WTC11 (cell line): ENCODE measurements at regions not wholly inside any gene's neighbourhood (a gene's known extent, or its start where the extent isn't known, plus 50 kb on each side); places are given as distances from the start of the nearest gene placed in this dataset.

Experiments
- ATAC-seq: fragments of 200-7000 bp; cut with Tn5 transposase; 2 replicates; pipeline ENCODE4 v1.10.0; 2021; ENCODE audit warnings: mild to moderate bottlenecking, moderate library complexity
- CTCF ChIA-PET: fragments of 300-600 bp; sonication (Branson Sonifier 250); formaldehyde crosslinking; loops from one replicate; lab custom pipeline; 2021; ENCODE audit warnings: antibody characterized with exemption; lab: Charles Lee
- POLR2A ChIA-PET: fragments of 350-600 bp; sonication (Branson Sonifier 250); formaldehyde crosslinking; loops from one replicate; lab custom pipeline; 2021; ENCODE audit warnings: antibody characterized with exemption; lab: Charles Lee
- DNase-seq: peaks from one replicate; pipeline ENCODE4 v3.0.0; 2021; ENCODE audit warnings: low spot score
- H3K27ac Mint-ChIP-seq: 2 replicates; pipeline ENCODE4 v1.8.0; 2021; ENCODE audit warnings: mixed read lengths
- H3K27me3 Mint-ChIP-seq: 2 replicates; pipeline ENCODE4 v1.8.0; 2021; ENCODE audit warnings: low read depth, mild to moderate bottlenecking, moderate library complexity, mixed read lengths
- H3K36me3 Mint-ChIP-seq: 2 replicates; pipeline ENCODE4 v1.8.0; 2021; ENCODE audit warnings: mixed read lengths
- H3K4me1 Mint-ChIP-seq: 2 replicates; pipeline ENCODE4 v1.8.0; 2022; ENCODE audit warnings: mixed read lengths
- H3K4me3 Mint-ChIP-seq: 2 replicates; pipeline ENCODE4 v1.8.0; 2021; ENCODE audit warnings: mild to moderate bottlenecking, moderate library complexity, mixed read lengths
- H3K9me3 Mint-ChIP-seq: 2 replicates; pipeline ENCODE4 v1.8.0; 2021; ENCODE audit warnings: mixed read lengths
- ETV6 ChIP-seq: sonication (generic); formaldehyde crosslinking; IDR thresholded peaks from 2 replicates; pipeline ENCODE4 v1.8.1; 2022; ENCODE audit warnings: mild to moderate bottlenecking, missing genetic modification reagents
- HMGXB4 ChIP-seq: sonication (generic); formaldehyde crosslinking; IDR thresholded peaks from 2 replicates; pipeline ENCODE4 v1.8.1; 2023; ENCODE audit warnings: mild to moderate bottlenecking, moderate library complexity, missing genetic modification reagents
- JUN ChIP-seq: sonication (generic); formaldehyde crosslinking; IDR thresholded peaks from 2 replicates; pipeline ENCODE4 v1.8.0; 2023; ENCODE audit warnings: mild to moderate bottlenecking, missing genetic modification reagents
- KAT7 ChIP-seq: sonication (generic); formaldehyde crosslinking; IDR thresholded peaks from 2 replicates; pipeline ENCODE4 v1.8.1; 2023; ENCODE audit warnings: missing genetic modification reagents, mild to moderate bottlenecking, borderline replicate concordance
- MXD4 ChIP-seq: fragments of 250-450 bp; sonication (Bioruptor Pico); IDR thresholded peaks from 2 replicates; pipeline ENCODE4 v1.8.0; 2021; ENCODE audit warnings: mild to moderate bottlenecking, moderate library complexity, borderline replicate concordance
- NR3C1 ChIP-seq: sonication (generic); formaldehyde crosslinking; conservative IDR thresholded peaks from 2 replicates; pipeline ENCODE4 v1.8.1; 2023; ENCODE audit warnings: low read depth, mild to moderate bottlenecking, missing genetic modification reagents
- PREB ChIP-seq: sonication (generic); formaldehyde crosslinking; IDR thresholded peaks from 2 replicates; pipeline ENCODE4 v1.8.1; 2022; ENCODE audit warnings: mild to moderate bottlenecking, missing genetic modification reagents, moderate library complexity, borderline replicate concordance
- RELA ChIP-seq: sonication (generic); formaldehyde crosslinking; IDR thresholded peaks from 2 replicates; pipeline ENCODE4 v1.8.1; 2022; ENCODE audit warnings: missing genetic modification reagents, mild to moderate bottlenecking, borderline replicate concordance
- SMAD3 ChIP-seq: sonication (generic); formaldehyde crosslinking; IDR thresholded peaks from 2 replicates; pipeline ENCODE4 v1.8.0; 2022; ENCODE audit warnings: missing genetic modification reagents, mild to moderate bottlenecking, borderline replicate concordance
- SOX15 ChIP-seq: fragments of 250-450 bp; sonication (Bioruptor Pico); IDR thresholded peaks from 2 replicates; pipeline ENCODE4 v1.9.0; 2021; ENCODE audit warnings: mild to moderate bottlenecking
- SP1 ChIP-seq: sonication (generic); formaldehyde crosslinking; conservative IDR thresholded peaks from 2 replicates; pipeline ENCODE4 v1.8.1; 2022; ENCODE audit warnings: missing genetic modification reagents
- TCF7 ChIP-seq: sonication (generic); formaldehyde crosslinking; IDR thresholded peaks from 2 replicates; pipeline ENCODE4 v1.8.0; 2022; ENCODE audit warnings: mild to moderate bottlenecking, low read depth, missing genetic modification reagents, moderate library complexity
- ZBTB21 ChIP-seq: sonication (generic); formaldehyde crosslinking; IDR thresholded peaks from 2 replicates; pipeline ENCODE4 v1.8.1; 2023; ENCODE audit warnings: mild to moderate bottlenecking, missing genetic modification reagents, borderline replicate concordance
- ZNF263 ChIP-seq: sonication (generic); formaldehyde crosslinking; IDR thresholded peaks from 2 replicates; pipeline ENCODE4 v1.8.1; 2022; ENCODE audit warnings: low read depth, mild to moderate bottlenecking, moderate library complexity, missing genetic modification reagents
- ZNF281 ChIP-seq: sonication (generic); formaldehyde crosslinking; IDR thresholded peaks from 2 replicates; pipeline ENCODE4 v1.8.0; 2023; ENCODE audit warnings: mild to moderate bottlenecking, missing genetic modification reagents
- ZNF416 ChIP-seq: fragments of 250-450 bp; sonication (Bioruptor Pico); IDR thresholded peaks from 2 replicates; pipeline ENCODE4 v1.9.0; 2021; ENCODE audit warnings: mild to moderate bottlenecking, inconsistent platforms
- ZNF512 ChIP-seq: sonication (generic); formaldehyde crosslinking; IDR thresholded peaks from 2 replicates; pipeline ENCODE4 v1.8.1; 2022; ENCODE audit warnings: missing genetic modification reagents, borderline replicate concordance
- TF ChIP-seq, protein P1 (sequence below): fragments of 200-600 bp; IDR thresholded peaks from 2 replicates; pipeline ENCODE4 v1.8.0; 2022; ENCODE audit warnings: antibody characterized with exemption
- TF ChIP-seq, protein P2 (sequence below): sonication (generic); formaldehyde crosslinking; IDR thresholded peaks from 2 replicates; pipeline ENCODE4 v1.8.0; 2022; ENCODE audit warnings: mild to moderate bottlenecking, missing genetic modification reagents
- TF ChIP-seq, protein P3 (sequence below): sonication (generic); formaldehyde crosslinking; IDR thresholded peaks from 2 replicates; pipeline ENCODE4 v1.8.1; 2023; ENCODE audit warnings: mild to moderate bottlenecking, missing genetic modification reagents, moderate library complexity
- TF ChIP-seq, protein P4 (sequence below): sonication (generic); formaldehyde crosslinking; IDR thresholded peaks from 2 replicates; pipeline ENCODE4 v1.8.0; 2022; ENCODE audit warnings: mild to moderate bottlenecking, missing genetic modification reagents
- TF ChIP-seq, protein P5 (sequence below): sonication (generic); formaldehyde crosslinking; IDR thresholded peaks from 2 replicates; pipeline ENCODE4 v1.8.1; 2023; ENCODE audit warnings: mild to moderate bottlenecking, missing genetic modification reagents

- TF ChIP-seq HMGXB4 (CRISPR knock-in tag) (no peak), ZNF416 (CRISPR knock-in tag) (no peak), KAT7 (no peak), PREB (CRISPR knock-in tag) (no peak), TCF7 (no peak), ETV6 (CRISPR knock-in tag) (no peak), NR3C1 (CRISPR knock-in tag) (no peak), ZNF512 (CRISPR knock-in tag) (no peak)
- TF ChIP-seq, protein P1, sequence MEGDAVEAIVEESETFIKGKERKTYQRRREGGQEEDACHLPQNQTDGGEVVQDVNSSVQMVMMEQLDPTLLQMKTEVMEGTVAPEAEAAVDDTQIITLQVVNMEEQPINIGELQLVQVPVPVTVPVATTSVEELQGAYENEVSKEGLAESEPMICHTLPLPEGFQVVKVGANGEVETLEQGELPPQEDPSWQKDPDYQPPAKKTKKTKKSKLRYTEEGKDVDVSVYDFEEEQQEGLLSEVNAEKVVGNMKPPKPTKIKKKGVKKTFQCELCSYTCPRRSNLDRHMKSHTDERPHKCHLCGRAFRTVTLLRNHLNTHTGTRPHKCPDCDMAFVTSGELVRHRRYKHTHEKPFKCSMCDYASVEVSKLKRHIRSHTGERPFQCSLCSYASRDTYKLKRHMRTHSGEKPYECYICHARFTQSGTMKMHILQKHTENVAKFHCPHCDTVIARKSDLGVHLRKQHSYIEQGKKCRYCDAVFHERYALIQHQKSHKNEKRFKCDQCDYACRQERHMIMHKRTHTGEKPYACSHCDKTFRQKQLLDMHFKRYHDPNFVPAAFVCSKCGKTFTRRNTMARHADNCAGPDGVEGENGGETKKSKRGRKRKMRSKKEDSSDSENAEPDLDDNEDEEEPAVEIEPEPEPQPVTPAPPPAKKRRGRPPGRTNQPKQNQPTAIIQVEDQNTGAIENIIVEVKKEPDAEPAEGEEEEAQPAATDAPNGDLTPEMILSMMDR = no peak
- TF ChIP-seq, all 79 proteins: peak for 0
Observed at GRCh38 chr13:78382491-78382890, 220.9 kb downstream of the POU4F1 start (continued).

- Mint-ChIP-seq H3K27me3 (no peaks in the 10 kb centered on the region), H3K4me3 (no peak overlapping the region), H3K9me3 (no peaks in the 10 kb centered on the region), H3K4me1 (no peaks in the 10 kb centered on the region), H3K36me3 (no peaks in the 10 kb centered on the region), H3K27ac (no peak overlapping the region)
- DNase-seq (no peak), ATAC-seq (no peak)
- ChIA-PET CTCF (no interaction called here), POLR2A (no interaction called here)
- TF ChIP-seq, protein P2, sequence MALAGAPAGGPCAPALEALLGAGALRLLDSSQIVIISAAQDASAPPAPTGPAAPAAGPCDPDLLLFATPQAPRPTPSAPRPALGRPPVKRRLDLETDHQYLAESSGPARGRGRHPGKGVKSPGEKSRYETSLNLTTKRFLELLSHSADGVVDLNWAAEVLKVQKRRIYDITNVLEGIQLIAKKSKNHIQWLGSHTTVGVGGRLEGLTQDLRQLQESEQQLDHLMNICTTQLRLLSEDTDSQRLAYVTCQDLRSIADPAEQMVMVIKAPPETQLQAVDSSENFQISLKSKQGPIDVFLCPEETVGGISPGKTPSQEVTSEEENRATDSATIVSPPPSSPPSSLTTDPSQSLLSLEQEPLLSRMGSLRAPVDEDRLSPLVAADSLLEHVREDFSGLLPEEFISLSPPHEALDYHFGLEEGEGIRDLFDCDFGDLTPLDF (CRISPR knock-in tag) = no peak
- TF ChIP-seq SOX15 (CRISPR knock-in tag) (no peak), ZBTB21 (no peak), JUN (CRISPR knock-in tag) (no peak), MXD4 (CRISPR knock-in tag) (no peak), SMAD3 (CRISPR knock-in tag) (no peak), SP1 (no peak), RELA (CRISPR knock-in tag) (no peak), ZNF263 (CRISPR knock-in tag) (no peak), ZNF281 (no peak)
- TF ChIP-seq, protein P3, sequence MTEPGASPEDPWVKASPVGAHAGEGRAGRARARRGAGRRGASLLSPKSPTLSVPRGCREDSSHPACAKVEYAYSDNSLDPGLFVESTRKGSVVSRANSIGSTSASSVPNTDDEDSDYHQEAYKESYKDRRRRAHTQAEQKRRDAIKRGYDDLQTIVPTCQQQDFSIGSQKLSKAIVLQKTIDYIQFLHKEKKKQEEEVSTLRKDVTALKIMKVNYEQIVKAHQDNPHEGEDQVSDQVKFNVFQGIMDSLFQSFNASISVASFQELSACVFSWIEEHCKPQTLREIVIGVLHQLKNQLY (CRISPR knock-in tag) = no peak
- TF ChIP-seq, protein P4, sequence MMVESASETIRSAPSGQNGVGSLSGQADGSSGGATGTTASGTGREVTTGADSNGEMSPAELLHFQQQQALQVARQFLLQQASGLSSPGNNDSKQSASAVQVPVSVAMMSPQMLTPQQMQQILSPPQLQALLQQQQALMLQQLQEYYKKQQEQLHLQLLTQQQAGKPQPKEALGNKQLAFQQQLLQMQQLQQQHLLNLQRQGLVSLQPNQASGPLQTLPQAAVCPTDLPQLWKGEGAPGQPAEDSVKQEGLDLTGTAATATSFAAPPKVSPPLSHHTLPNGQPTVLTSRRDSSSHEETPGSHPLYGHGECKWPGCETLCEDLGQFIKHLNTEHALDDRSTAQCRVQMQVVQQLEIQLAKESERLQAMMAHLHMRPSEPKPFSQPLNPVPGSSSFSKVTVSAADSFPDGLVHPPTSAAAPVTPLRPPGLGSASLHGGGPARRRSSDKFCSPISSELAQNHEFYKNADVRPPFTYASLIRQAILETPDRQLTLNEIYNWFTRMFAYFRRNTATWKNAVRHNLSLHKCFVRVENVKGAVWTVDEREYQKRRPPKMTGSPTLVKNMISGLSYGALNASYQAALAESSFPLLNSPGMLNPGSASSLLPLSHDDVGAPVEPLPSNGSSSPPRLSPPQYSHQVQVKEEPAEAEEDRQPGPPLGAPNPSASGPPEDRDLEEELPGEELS (CRISPR knock-in tag) = no peak
- TF ChIP-seq, protein P5, sequence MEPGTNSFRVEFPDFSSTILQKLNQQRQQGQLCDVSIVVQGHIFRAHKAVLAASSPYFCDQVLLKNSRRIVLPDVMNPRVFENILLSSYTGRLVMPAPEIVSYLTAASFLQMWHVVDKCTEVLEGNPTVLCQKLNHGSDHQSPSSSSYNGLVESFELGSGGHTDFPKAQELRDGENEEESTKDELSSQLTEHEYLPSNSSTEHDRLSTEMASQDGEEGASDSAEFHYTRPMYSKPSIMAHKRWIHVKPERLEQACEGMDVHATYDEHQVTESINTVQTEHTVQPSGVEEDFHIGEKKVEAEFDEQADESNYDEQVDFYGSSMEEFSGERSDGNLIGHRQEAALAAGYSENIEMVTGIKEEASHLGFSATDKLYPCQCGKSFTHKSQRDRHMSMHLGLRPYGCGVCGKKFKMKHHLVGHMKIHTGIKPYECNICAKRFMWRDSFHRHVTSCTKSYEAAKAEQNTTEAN (CRISPR knock-in tag) = no peak
Observed at GRCh38 chr13:78376822-78377221, 226.5 kb downstream of the POU4F1 start.
